Ovary (tissue), 3 donors: ENCODE measurements at regions not wholly inside any gene's neighbourhood (a gene's known extent, or its start where the extent isn't known, plus 50 kb on each side); places are given as distances from the start of the nearest gene placed in this dataset.

ENCODE experiments used
- CTCF ChIP-seq, 3 donors: fragments of 450-650 bp in 2 of 3; fragments of 200-600 bp in 1 of 3; IDR thresholded peaks; one replicate each; pipeline versions ENCODE4 v1.5.1 to v1.8.0; 2016 to 2022; ENCODE audit warnings: antibody characterized with exemption in 3 of 3, mild to moderate bottlenecking in 1 of 3
- EP300 ChIP-seq: sonication (generic); formaldehyde crosslinking; IDR thresholded peaks from one replicate; pipeline ENCODE4 v1.6.1; 2017; ENCODE audit warnings: antibody characterized with exemption
- donor health status: DM: no; HTN: no; CAD: no.

GRCh38 chr3:104594491-104594890 is 772.2 kb upstream of the ALCAM start:
- TF ChIP-seq CTCF (IDR thresholded peaks at IDR 0.05): no peak
- TF ChIP-seq EP300: no peak
